ENCODE measurements at regions not wholly inside any gene's neighbourhood (a gene's known extent, or its start where the extent isn't known, plus 50 kb on each side); places are given as distances from the start of the nearest gene placed in this dataset.

DNA sequence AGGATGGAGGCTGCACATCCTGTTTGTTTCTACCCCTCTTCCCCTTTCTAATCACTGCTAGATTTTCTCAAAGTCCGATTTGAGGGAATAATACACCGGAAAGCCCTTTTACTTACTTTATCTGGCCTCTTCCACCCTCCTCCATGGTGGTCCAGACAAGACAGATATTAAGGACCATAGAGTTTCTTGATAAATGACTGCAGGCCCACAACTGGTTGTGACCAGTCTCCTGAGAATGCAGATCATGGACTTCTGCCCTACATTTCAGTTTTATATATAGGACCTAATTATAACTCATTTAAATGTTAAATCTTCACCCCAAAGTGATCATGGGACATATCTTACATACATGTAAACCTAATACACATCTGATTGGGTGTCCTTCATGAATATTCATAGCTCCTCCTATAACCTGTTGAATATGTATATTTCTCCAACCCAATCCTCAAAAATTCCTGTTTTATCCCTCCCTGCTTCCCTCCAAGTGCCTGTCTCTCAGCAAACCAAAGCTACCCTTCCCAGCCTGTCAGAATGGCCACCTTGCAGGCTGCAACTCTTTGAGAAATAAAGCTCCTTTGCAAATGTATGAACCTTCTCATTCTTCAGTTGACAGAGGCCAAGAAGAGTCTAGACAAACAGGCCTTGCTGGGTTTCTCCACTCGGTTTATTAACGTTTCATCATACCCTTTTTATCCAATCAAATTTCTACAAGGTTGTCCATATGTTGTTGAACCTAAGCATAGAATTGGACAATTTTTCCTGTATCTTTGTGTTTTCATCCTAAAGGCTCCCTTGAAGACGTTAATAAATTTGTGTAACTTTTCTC is 133.1 kb downstream of the HFE start:
- TF ChIP-seq, protein P1, sequence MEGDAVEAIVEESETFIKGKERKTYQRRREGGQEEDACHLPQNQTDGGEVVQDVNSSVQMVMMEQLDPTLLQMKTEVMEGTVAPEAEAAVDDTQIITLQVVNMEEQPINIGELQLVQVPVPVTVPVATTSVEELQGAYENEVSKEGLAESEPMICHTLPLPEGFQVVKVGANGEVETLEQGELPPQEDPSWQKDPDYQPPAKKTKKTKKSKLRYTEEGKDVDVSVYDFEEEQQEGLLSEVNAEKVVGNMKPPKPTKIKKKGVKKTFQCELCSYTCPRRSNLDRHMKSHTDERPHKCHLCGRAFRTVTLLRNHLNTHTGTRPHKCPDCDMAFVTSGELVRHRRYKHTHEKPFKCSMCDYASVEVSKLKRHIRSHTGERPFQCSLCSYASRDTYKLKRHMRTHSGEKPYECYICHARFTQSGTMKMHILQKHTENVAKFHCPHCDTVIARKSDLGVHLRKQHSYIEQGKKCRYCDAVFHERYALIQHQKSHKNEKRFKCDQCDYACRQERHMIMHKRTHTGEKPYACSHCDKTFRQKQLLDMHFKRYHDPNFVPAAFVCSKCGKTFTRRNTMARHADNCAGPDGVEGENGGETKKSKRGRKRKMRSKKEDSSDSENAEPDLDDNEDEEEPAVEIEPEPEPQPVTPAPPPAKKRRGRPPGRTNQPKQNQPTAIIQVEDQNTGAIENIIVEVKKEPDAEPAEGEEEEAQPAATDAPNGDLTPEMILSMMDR (IDR thresholded peaks at IDR 0.05) = no peak
- H3K4me3 Mint-ChIP-seq = peak overlapping the region; percentile 30

DNA sequence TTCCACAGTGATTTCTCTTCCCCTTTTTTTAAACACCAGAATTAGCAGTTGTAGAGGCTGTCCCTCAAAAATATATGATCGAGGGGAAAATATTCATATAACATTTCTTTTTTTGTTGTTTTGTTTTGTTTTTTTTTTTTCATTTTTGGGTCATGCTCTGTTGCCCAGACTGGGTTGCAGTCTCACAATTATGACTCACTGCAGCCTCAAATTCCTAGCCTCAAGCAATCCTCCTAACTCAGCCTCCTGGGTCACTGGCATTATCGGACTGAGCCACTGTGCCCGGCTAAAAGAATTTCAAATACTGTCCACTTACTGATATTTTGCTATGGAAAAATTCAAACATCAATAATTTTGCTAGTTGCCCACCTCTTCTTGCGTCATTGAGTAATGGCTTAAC is 134.0 kb downstream of the HFE start:
- ATAC-seq (ENCODE audit: poor library complexity) (no peak), DNase-seq (no peak)
- Mint-ChIP-seq H3K27me3 (no peaks in the 10 kb centered on the region), H3K4me3 (no peak overlapping the region), H3K4me1 (ENCODE audit: low read depth) (no peaks in the 10 kb centered on the region), H3K9me3 (no peaks in the 10 kb centered on the region), H3K36me3 (ENCODE audit: low read depth) (no peaks in the 10 kb centered on the region), H3K27ac (no peak overlapping the region)
- TF ChIP-seq, protein P1 (IDR thresholded peaks at IDR 0.05) = no peak
- Histone ChIP-seq H3K4me1 (ENCODE audit: insufficient read depth, low read length) (peaks cover 35% of the 10 kb centered on the region), H3K9me3 (ENCODE audit: control insufficient read depth in 1 of 2, insufficient read depth in 1 of 2, low read length in 2 of 2) (peaks cover 0 to 17% of the 10 kb centered on the region in 2 experiments), H3K27me3 (ENCODE audit: control insufficient read depth in 1 of 2, insufficient read depth in 2 of 2, low read length in 2 of 2) (no peaks in the 10 kb centered on the region), H3K4me3 (ENCODE audit: low read length) (no peak overlapping the region), H3K36me3 (ENCODE audit: insufficient read depth, low read length) (peaks cover 4% of the 10 kb centered on the region), H3K27ac (ENCODE audit: low read depth in 1 of 2, low read length in 2 of 2) (no peak overlapping the region)
- intact Hi-C loops (cut with DNase I, micrococcal nuclease) = no loop called here
- ChIA-PET POLR2A (interaction anchor here (1.2 to 3.9 kb wide), 10 partner anchors 13 to 64 kb away, joined by 3 to 25 read pairs (median 5); a partner anchor contains a TSS), CTCF (interaction anchor here (1.1 kb wide), 1 partner anchor 23 kb away, joined by 3 read pairs; no protein-coding TSS in a partner anchor)

More for the DNA sequence above, 133.1 kb downstream of the HFE start:
- ATAC-seq (ENCODE audit: poor library complexity) = no peak
- ChIA-PET CTCF (interaction anchor here (0.8 to 1.1 kb wide), 2 partner anchors 20 to 23 kb away, joined by 3 read pairs; no protein-coding TSS in a partner anchor), POLR2A (interaction anchor here (1.2 to 2.1 kb wide), 9 partner anchors 14 to 64 kb away, joined by 3 to 17 read pairs (median 5); a partner anchor contains a TSS)
- Histone ChIP-seq H3K4me3 (ENCODE audit: low read length) (no peak overlapping the region), H3K36me3 (ENCODE audit: insufficient read depth, low read length) (peaks cover 3% of the 10 kb centered on the region), H3K27me3 (ENCODE audit: control insufficient read depth in 1 of 2, insufficient read depth in 2 of 2, low read length in 2 of 2) (no peaks in the 10 kb centered on the region), H3K9me3 (ENCODE audit: control insufficient read depth in 1 of 2, insufficient read depth in 1 of 2, low read length in 2 of 2) (peaks cover 0 to 10% of the 10 kb centered on the region in 2 experiments), H3K4me1 (ENCODE audit: insufficient read depth, low read length) (peaks cover 36% of the 10 kb centered on the region), H3K27ac (ENCODE audit: low read depth in 1 of 2, low read length in 2 of 2) (no peak overlapping the region)
- H3K4me1 Mint-ChIP-seq (ENCODE audit: low read depth) = no peaks in the 10 kb centered on the region
- H3K27me3 Mint-ChIP-seq = no peaks in the 10 kb centered on the region
- no peaks in the 10 kb centered on the region for H3K36me3 Mint-ChIP-seq (ENCODE audit: low read depth)
- no peak overlapping the region for H3K27ac Mint-ChIP-seq
- H3K9me3 Mint-ChIP-seq = no peaks in the 10 kb centered on the region
- intact Hi-C loops (cut with DNase I, micrococcal nuclease) = no loop called here
- DNase-seq = no peak

DNA sequence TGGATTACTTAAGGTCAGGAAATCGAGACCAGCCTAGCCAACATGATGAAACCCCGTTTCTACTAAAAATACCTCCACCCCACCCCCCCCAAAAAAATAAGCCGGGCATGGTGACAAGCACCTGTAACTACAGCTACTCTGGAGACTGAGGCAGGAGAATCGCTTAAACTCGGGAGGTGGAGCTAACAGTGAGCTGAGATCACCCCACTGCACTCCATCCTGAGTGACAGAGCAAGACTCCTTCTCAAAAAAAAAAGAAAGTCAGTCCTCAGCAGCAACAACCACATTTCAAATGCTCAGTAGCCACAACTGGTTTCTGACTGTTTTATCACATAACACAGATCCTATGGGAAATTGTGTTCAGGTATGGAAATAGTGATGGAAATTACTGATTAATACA is 135.3 kb downstream of the HFE start:
- intact Hi-C loops (cut with DNase I, micrococcal nuclease) = no loop called here
- Mint-ChIP-seq H3K27ac (no peak overlapping the region), H3K9me3 (no peaks in the 10 kb centered on the region), H3K36me3 (ENCODE audit: low read depth) (no peaks in the 10 kb centered on the region), H3K27me3 (no peaks in the 10 kb centered on the region), H3K4me3 (no peak overlapping the region), H3K4me1 (ENCODE audit: low read depth) (peaks cover 5% of the 10 kb centered on the region)
- DNase-seq (peak in 4 of 14 experiments; percentile 15 to 46 (median 46)), ATAC-seq (ENCODE audit: poor library complexity) (no peak)
- ChIA-PET CTCF (interaction anchor here (1.0 to 2.5 kb wide), 4 partner anchors 10 to 48 kb away, joined by 3 to 9 read pairs (median 4); a partner anchor contains a TSS), POLR2A (interaction anchor here (0.6 to 7.1 kb wide), 26 partner anchors 7 to 1670 kb away, joined by 3 to 378 read pairs (median 14); a partner anchor contains a TSS)
- Histone ChIP-seq H3K36me3 (ENCODE audit: insufficient read depth, low read length) (peaks cover 4% of the 10 kb centered on the region), H3K9me3 (ENCODE audit: control insufficient read depth in 1 of 2, insufficient read depth in 1 of 2, low read length in 2 of 2) (peaks cover 0 to 13% of the 10 kb centered on the region in 2 experiments), H3K27ac (ENCODE audit: low read depth in 1 of 2, low read length in 2 of 2) (peak overlapping the region in 1 of 2 donors; percentile 32), H3K27me3 (ENCODE audit: control insufficient read depth in 1 of 2, insufficient read depth in 2 of 2, low read length in 2 of 2) (no peaks in the 10 kb centered on the region), H3K4me3 (ENCODE audit: low read length) (no peak overlapping the region), H3K4me1 (ENCODE audit: insufficient read depth, low read length) (peaks cover 26% of the 10 kb centered on the region)
- TF ChIP-seq, protein P1 (IDR thresholded peaks at IDR 0.05) = no peak

All from CD4-positive, alpha-beta T cell (primary cell).